GM12872 (cell line): ENCODE measurements at regions not wholly inside any gene's neighbourhood (a gene's known extent, or its start where the extent isn't known, plus 50 kb on each side); places are given as distances from the start of the nearest gene placed in this dataset.

ENCODE experiments used
- CTCF ChIP-seq: IDR thresholded peaks from 3 replicates; pipeline ENCODE4 v1.5.1; 2011; ENCODE audit warnings: low read depth, mild to moderate bottlenecking, low read length, moderate library complexity; ENCODE audit not compliant: insufficient read depth

- TF ChIP-seq CTCF: no peak
Observed at GRCh38 chr10:130554701-130555410, 418.7 kb downstream of the GLRX3 start.

GRCh38 chr10:130555411-130555750 lies 419.2 kb downstream of the GLRX3 start:
- no peak for TF ChIP-seq CTCF

GRCh38 chr10:130557181-130557845 lies 421.1 kb downstream of the GLRX3 start:
- no peak for TF ChIP-seq CTCF

- no peak for TF ChIP-seq CTCF
Observed at GRCh38 chr10:130558746-130559546, 422.8 kb downstream of the GLRX3 start.

- TF ChIP-seq CTCF: no peak
Observed at GRCh38 chr10:130559547-130559880, 423.3 kb downstream of the GLRX3 start.

GRCh38 chr10:130560116-130560515 lies 423.9 kb downstream of the GLRX3 start:
- TF ChIP-seq CTCF: no peak

GRCh38 chr10:130560573-130560972 lies 424.4 kb downstream of the GLRX3 start:
- TF ChIP-seq CTCF: no peak
